ENCODE measurements at regions not wholly inside any gene's neighbourhood (a gene's known extent, or its start where the extent isn't known, plus 50 kb on each side); places are given as distances from the start of the nearest gene placed in this dataset.

DNA sequence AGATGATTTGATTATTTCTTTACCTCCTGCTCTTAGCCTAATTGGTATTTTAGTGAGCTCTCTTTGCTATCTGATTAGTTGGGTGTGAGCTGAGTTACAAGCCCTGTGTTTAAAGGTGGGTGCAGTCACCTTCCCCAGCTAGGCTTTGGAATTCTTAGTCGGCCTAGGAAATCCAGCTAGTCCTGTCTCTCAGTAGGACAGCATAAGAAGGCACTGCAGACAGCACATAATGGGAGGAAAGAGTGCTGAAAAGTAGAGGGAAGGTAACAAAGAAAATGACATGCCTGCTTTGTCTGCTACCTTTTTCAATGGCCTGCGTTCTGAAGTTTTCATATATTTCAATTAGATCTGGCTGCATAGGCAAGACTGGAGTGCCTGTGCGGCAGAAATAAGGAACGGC lies 1794.0 kb upstream of the CELF4 start:
- TF ChIP-seq SIN3A (IDR thresholded peaks at IDR 0.05; ENCODE audit: borderline replicate concordance, insufficient read depth, low read length) (no peak), TAF1 (IDR thresholded peaks at IDR 0.05; ENCODE audit: borderline replicate concordance, insufficient read depth, low read length) (no peak), POLR2AphosphoS5 (IDR thresholded peaks at IDR 0.05; ENCODE audit: low read depth, low read length) (no peak), FOXP2 (optimal IDR thresholded peaks at IDR 0.05; ENCODE audit: borderline replicate concordance, extremely low read depth, extremely low read length, insufficient read depth) (no peak)
- TF ChIP-seq, protein P1, sequence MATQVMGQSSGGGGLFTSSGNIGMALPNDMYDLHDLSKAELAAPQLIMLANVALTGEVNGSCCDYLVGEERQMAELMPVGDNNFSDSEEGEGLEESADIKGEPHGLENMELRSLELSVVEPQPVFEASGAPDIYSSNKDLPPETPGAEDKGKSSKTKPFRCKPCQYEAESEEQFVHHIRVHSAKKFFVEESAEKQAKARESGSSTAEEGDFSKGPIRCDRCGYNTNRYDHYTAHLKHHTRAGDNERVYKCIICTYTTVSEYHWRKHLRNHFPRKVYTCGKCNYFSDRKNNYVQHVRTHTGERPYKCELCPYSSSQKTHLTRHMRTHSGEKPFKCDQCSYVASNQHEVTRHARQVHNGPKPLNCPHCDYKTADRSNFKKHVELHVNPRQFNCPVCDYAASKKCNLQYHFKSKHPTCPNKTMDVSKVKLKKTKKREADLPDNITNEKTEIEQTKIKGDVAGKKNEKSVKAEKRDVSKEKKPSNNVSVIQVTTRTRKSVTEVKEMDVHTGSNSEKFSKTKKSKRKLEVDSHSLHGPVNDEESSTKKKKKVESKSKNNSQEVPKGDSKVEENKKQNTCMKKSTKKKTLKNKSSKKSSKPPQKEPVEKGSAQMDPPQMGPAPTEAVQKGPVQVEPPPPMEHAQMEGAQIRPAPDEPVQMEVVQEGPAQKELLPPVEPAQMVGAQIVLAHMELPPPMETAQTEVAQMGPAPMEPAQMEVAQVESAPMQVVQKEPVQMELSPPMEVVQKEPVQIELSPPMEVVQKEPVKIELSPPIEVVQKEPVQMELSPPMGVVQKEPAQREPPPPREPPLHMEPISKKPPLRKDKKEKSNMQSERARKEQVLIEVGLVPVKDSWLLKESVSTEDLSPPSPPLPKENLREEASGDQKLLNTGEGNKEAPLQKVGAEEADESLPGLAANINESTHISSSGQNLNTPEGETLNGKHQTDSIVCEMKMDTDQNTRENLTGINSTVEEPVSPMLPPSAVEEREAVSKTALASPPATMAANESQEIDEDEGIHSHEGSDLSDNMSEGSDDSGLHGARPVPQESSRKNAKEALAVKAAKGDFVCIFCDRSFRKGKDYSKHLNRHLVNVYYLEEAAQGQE (IDR thresholded peaks at IDR 0.05; ENCODE audit: insufficient read depth in 1 of 2, low read depth in 2 of 2, low read length in 2 of 2) = no peak

DNA sequence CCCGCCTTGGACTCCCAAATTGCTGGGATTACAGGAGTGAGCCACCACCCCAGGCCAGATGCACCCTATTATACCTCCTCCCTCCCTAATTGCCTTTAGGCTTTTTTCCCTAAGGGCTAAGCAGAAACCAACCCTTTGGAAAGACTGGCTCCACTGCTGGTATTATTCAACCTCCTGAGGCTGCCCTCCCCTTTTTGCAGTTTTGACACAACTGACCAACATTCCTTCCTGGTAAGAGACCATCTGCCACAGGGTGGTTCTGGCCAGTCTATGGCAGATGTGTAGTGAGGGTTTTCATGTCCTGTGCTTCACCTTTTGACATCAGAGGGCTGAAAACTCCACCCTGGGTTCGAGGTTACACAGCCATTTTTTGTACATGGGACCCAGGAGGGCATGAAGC lies 1785.3 kb upstream of the CELF4 start:
- TF ChIP-seq, protein P1 (IDR thresholded peaks at IDR 0.05; ENCODE audit: insufficient read depth in 1 of 2, low read depth in 2 of 2, low read length in 2 of 2) = no peak
- TF ChIP-seq POLR2AphosphoS5 (IDR thresholded peaks at IDR 0.05; ENCODE audit: low read depth, low read length) = no peak
- no peak for TF ChIP-seq FOXP2 (optimal IDR thresholded peaks at IDR 0.05; ENCODE audit: borderline replicate concordance, extremely low read depth, extremely low read length, insufficient read depth)
- TF ChIP-seq SIN3A (IDR thresholded peaks at IDR 0.05; ENCODE audit: borderline replicate concordance, insufficient read depth, low read length) = no peak
- TF ChIP-seq TAF1 (IDR thresholded peaks at IDR 0.05; ENCODE audit: borderline replicate concordance, insufficient read depth, low read length) = no peak

- TF ChIP-seq FOXP2 (optimal IDR thresholded peaks at IDR 0.05; ENCODE audit: borderline replicate concordance, extremely low read depth, extremely low read length, insufficient read depth) = no peak
- TF ChIP-seq SIN3A (IDR thresholded peaks at IDR 0.05; ENCODE audit: borderline replicate concordance, insufficient read depth, low read length) = no peak
- TF ChIP-seq POLR2AphosphoS5 (IDR thresholded peaks at IDR 0.05; ENCODE audit: low read depth, low read length) = no peak
- TF ChIP-seq, protein P1 (IDR thresholded peaks at IDR 0.05; ENCODE audit: insufficient read depth in 1 of 2, low read depth in 2 of 2, low read length in 2 of 2) = no peak
- no peak for TF ChIP-seq TAF1 (IDR thresholded peaks at IDR 0.05; ENCODE audit: borderline replicate concordance, insufficient read depth, low read length)
These were observed 1784.2 kb upstream of the CELF4 start for GRCh38 chr18:39349801-39350200.

DNA sequence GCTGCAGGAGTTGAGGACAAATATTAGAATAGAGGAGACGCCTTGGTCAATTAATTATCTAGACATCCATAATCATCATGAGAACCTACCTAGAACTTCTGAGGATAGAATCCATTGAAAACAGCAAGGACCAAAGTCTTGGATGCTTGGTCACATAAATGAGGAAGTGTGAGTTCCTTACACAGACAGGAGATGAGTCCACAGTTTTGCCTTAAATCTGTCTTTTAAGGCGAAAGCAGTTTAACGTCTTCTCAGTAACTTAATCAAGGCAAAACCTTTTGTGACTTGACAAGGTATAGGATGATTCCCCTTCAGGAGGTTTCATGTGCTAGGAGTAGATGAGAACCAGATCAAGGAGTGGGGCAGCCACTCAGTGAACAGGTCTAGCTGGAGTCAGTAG lies 1783.2 kb upstream of the CELF4 start:
- TF ChIP-seq TAF1 (IDR thresholded peaks at IDR 0.05; ENCODE audit: borderline replicate concordance, insufficient read depth, low read length) = no peak
- TF ChIP-seq, protein P1 (IDR thresholded peaks at IDR 0.05; ENCODE audit: insufficient read depth in 1 of 2, low read depth in 2 of 2, low read length in 2 of 2) = no peak

GRCh38 chr18:39347701-39348100 lies 1782.1 kb upstream of the CELF4 start:
- TF ChIP-seq SIN3A (IDR thresholded peaks at IDR 0.05; ENCODE audit: borderline replicate concordance, insufficient read depth, low read length) = no peak
- TF ChIP-seq FOXP2 (optimal IDR thresholded peaks at IDR 0.05; ENCODE audit: borderline replicate concordance, extremely low read depth, extremely low read length, insufficient read depth) = no peak
- no peak for TF ChIP-seq TAF1 (IDR thresholded peaks at IDR 0.05; ENCODE audit: borderline replicate concordance, insufficient read depth, low read length)
- TF ChIP-seq POLR2AphosphoS5 (IDR thresholded peaks at IDR 0.05; ENCODE audit: low read depth, low read length) = no peak
- TF ChIP-seq, protein P1 (IDR thresholded peaks at IDR 0.05; ENCODE audit: insufficient read depth in 1 of 2, low read depth in 2 of 2, low read length in 2 of 2) = no peak

Data from PFSK-1 (cell line).